Mesothelial cell of epicardium (in vitro differentiated cells): ENCODE measurements at regions not wholly inside any gene's neighbourhood (a gene's known extent, or its start where the extent isn't known, plus 50 kb on each side); places are given as distances from the start of the nearest gene placed in this dataset.

Experiments
- DNase-seq, 2 experiments: peaks; one replicate each; pipeline ENCODE4 v3.0.0; 2021; ENCODE audit warnings: low spot score in 2 of 2; ENCODE audit not compliant: unreplicated experiment in 2 of 2
- H3K27ac Mint-ChIP-seq: 2 replicates; pipeline ENCODE4 v1.8.0; 2021; ENCODE audit warnings: mixed read lengths
- H3K27me3 Mint-ChIP-seq: 2 replicates; pipeline ENCODE4 v1.8.0; 2021; ENCODE audit warnings: low read depth, mixed read lengths
- H3K36me3 Mint-ChIP-seq: 2 replicates; pipeline ENCODE4 v1.8.0; 2021; ENCODE audit warnings: mixed read lengths
- H3K4me1 Mint-ChIP-seq: 2 replicates; pipeline ENCODE4 v1.8.0; 2021; ENCODE audit warnings: mixed read lengths
- H3K4me3 Mint-ChIP-seq: 2 replicates; pipeline ENCODE4 v1.8.0; 2021; ENCODE audit warnings: mild to moderate bottlenecking, moderate library complexity, mixed read lengths
- H3K9me3 Mint-ChIP-seq: 2 replicates; pipeline ENCODE4 v1.8.0; 2021; ENCODE audit warnings: mixed read lengths
- TF ChIP-seq, protein P1 (sequence below): fragments of 200-600 bp; sonication (generic); IDR thresholded peaks from one replicate; pipeline ENCODE4 v1.5.0; 2021; ENCODE audit warnings: antibody characterized with exemption; ENCODE audit not compliant: unreplicated experiment

DNA sequence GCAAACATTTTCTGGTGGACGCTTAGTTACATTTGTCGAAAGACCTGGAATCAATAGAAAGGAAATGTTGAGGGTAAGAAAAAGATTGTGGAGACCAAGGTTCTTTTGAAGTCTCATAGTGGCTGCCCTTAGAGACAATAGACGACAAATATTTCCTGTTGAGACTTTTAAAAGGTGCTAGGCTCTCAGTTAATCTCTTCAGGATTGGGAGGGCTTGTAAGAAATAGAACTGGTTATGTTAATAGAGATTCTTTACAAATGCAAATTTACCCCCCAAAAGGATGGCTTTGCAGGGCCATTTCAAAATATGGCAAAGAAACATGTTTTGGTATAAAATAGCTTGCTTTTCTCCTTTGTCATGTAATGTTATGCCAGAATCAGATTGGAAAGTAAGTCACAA, 428.2 kb upstream of the CTNND2 start:
- H3K27ac Mint-ChIP-seq, result no peak overlapping the region
- peaks cover 21% of the 10 kb centered on the region for H3K4me1 Mint-ChIP-seq
- TF ChIP-seq, protein P1, sequence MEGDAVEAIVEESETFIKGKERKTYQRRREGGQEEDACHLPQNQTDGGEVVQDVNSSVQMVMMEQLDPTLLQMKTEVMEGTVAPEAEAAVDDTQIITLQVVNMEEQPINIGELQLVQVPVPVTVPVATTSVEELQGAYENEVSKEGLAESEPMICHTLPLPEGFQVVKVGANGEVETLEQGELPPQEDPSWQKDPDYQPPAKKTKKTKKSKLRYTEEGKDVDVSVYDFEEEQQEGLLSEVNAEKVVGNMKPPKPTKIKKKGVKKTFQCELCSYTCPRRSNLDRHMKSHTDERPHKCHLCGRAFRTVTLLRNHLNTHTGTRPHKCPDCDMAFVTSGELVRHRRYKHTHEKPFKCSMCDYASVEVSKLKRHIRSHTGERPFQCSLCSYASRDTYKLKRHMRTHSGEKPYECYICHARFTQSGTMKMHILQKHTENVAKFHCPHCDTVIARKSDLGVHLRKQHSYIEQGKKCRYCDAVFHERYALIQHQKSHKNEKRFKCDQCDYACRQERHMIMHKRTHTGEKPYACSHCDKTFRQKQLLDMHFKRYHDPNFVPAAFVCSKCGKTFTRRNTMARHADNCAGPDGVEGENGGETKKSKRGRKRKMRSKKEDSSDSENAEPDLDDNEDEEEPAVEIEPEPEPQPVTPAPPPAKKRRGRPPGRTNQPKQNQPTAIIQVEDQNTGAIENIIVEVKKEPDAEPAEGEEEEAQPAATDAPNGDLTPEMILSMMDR, result no peak
- H3K9me3 Mint-ChIP-seq, result peaks cover 9% of the 10 kb centered on the region
- H3K27me3 Mint-ChIP-seq, result peaks cover 48% of the 10 kb centered on the region
- H3K4me3 Mint-ChIP-seq, result no peak overlapping the region
- DNase-seq, result no peak
- no peaks in the 10 kb centered on the region for H3K36me3 Mint-ChIP-seq

DNA sequence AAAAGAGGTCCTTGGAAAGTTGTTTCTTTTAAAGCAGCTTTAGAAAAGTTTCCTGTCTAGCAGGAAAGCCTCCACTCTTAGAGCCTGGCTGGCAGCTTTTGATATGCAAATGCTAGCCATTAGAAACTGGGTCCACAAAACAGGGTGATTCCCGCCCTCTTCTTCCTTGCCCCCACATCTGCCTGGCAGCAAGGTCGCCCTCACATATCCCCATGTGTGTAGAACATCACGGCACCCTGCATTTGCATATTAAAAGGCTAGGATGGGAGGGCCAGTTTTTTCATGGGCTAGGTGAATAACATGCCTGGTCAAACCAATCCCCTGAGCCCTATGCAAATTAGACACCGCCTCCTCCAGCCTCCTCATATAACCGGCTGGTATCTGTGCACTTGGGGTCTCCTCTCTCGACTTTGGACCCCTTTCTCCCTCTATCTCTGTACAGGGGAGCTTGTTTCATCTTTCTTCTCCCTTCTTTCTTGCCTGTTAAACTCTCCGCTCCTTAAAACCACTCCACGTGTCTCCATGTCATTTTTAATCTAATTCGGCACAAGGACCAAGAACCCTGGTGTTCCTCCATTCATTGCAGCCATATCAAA, 426.8 kb upstream of the CTNND2 start:
- DNase-seq, result no peak
- TF ChIP-seq, protein P1, result no peak
- Mint-ChIP-seq H3K27me3 (peaks cover 56% of the 10 kb centered on the region), H3K4me3 (no peak overlapping the region), H3K36me3 (no peaks in the 10 kb centered on the region), H3K9me3 (peaks cover 20% of the 10 kb centered on the region), H3K4me1 (peaks cover 21% of the 10 kb centered on the region), H3K27ac (no peak overlapping the region)

DNA sequence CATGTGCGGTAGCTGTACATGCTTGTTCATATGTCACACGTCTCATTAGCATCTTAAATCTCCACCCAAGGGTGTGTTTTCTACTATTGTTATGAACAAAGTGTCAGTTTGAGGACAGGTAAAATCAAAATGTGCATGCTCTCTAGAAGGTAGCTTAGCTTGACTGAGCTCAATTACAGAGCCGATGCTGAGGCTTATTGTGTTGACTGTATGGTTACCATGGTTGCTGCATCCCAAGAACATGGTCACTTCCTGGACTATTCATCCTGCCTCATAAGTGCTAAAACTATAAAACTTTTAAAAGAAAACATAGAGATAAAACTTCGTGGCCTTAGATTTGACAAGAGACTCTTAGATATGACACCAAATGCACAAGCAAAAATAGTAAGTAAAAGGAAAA, 426.1 kb upstream of the CTNND2 start:
- no peak overlapping the region for H3K27ac Mint-ChIP-seq
- no peak overlapping the region for H3K4me3 Mint-ChIP-seq

DNA sequence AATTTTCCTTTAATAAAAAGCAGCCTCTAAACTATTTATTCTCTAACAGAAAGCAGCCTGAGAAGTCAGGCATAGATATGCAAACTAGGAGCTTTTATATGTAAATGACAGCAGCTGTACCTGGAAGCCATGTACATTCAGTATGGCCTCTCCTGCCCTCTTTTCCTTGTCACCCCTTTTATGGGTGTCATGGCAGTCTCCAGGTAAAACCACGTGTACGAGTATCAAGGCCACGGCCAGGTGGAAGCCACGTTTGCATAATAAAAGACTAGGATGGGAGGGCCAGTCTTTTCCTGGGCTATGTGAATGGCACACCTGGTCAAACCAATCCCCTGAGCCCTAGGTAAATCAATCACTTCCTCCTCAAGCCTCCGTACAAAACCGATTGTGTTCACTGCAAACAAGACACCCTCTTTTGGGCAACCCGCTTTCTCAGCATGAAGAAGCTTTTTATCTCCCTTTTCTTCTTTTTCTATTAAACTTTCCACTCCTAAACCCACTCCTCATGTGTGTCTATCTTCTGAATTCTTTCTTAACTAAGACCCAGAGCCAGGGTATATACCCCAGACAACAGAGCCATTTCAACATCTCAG, 419.5 kb upstream of the CTNND2 start:
- peaks cover 13% of the 10 kb centered on the region for H3K4me1 Mint-ChIP-seq
- H3K4me3 Mint-ChIP-seq, result no peak overlapping the region
- TF ChIP-seq, protein P1, result no peak
- DNase-seq, result no peak
- H3K9me3 Mint-ChIP-seq, result peaks cover 25% of the 10 kb centered on the region
- H3K36me3 Mint-ChIP-seq, result no peaks in the 10 kb centered on the region
- H3K27me3 Mint-ChIP-seq, result peaks cover 66% of the 10 kb centered on the region
- H3K27ac Mint-ChIP-seq, result no peak overlapping the region

More for the DNA sequence above, 426.1 kb upstream of the CTNND2 start:
- no peaks in the 10 kb centered on the region for H3K36me3 Mint-ChIP-seq
- DNase-seq, result no peak
- H3K9me3 Mint-ChIP-seq, result peaks cover 20% of the 10 kb centered on the region
- TF ChIP-seq, protein P1, result no peak
- H3K27me3 Mint-ChIP-seq, result peaks cover 55% of the 10 kb centered on the region
- peaks cover 21% of the 10 kb centered on the region for H3K4me1 Mint-ChIP-seq

DNA sequence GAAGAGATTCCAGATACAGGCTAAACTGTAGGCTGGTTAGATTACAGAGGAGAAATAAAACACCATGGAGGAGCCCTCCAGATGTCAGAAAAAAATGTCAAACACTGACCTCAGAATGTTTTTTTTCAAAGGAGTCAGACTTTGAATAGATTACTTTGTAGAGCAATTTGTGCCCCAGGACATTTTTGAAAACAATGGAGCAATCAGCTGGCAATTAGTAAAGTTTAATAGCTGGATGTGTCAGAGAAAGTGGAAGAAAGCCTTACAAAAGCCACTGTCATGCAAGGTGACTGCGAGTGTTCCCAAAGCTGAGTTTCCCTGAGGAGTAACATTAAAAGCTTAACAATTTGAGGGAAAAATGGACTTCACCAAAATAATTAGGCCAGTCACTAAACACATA, 417.8 kb upstream of the CTNND2 start:
- Mint-ChIP-seq H3K4me1 (peaks cover 15% of the 10 kb centered on the region), H3K4me3 (no peak overlapping the region), H3K27me3 (peaks cover 52% of the 10 kb centered on the region), H3K9me3 (peaks cover 12% of the 10 kb centered on the region), H3K27ac (no peak overlapping the region), H3K36me3 (no peaks in the 10 kb centered on the region)
- TF ChIP-seq, protein P1, result no peak
- DNase-seq, result no peak

DNA sequence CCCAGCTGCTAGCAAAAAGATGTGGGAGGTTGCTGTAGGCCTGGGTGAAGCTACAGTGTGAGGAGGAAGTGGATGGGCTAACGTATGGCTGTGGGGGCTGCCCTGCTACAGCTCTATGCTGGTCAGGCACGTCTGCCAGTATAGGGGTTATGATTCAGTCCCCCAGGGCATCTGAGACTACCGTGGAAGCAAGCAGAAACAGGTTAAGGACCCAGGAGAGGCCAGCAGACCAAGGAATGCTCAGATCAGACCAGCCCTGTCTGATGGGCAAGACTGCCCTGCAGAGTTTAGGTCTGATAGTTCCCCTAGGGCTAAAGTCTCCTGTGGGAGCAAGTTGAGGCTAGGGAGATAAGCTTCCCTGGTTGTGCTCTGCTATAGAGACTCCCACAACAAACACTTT, 416.1 kb upstream of the CTNND2 start:
- Mint-ChIP-seq H3K27ac (no peak overlapping the region), H3K4me1 (peaks cover 18% of the 10 kb centered on the region), H3K36me3 (no peaks in the 10 kb centered on the region), H3K4me3 (no peak overlapping the region), H3K27me3 (peaks cover 37% of the 10 kb centered on the region), H3K9me3 (peaks cover 6% of the 10 kb centered on the region)
- TF ChIP-seq, protein P1, result no peak
- no peak for DNase-seq
